ENCODE measurements at regions not wholly inside any gene's neighbourhood (a gene's known extent, or its start where the extent isn't known, plus 50 kb on each side); places are given as distances from the start of the nearest gene placed in this dataset.

DNA sequence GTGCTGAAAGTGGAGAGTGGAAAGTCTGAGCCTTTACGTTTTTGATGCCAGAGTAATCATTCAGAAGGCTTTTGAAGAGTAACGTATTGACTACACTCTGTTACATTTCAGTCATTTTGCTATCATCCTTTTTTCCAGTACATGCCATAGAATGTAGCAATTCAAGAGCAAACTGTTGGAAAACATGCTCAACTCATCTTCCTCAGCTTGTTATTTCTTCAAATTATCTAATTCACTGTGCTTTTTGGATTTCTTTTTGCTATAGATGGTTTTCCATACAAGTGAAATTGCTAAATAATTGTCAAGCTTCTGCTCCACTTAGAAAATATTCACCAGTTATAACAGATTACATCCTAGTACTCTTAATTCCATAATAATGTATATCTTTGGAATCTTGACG, 129.9 kb upstream of the CLEC14A start (continued):
- TF ChIP-seq, protein P1, sequence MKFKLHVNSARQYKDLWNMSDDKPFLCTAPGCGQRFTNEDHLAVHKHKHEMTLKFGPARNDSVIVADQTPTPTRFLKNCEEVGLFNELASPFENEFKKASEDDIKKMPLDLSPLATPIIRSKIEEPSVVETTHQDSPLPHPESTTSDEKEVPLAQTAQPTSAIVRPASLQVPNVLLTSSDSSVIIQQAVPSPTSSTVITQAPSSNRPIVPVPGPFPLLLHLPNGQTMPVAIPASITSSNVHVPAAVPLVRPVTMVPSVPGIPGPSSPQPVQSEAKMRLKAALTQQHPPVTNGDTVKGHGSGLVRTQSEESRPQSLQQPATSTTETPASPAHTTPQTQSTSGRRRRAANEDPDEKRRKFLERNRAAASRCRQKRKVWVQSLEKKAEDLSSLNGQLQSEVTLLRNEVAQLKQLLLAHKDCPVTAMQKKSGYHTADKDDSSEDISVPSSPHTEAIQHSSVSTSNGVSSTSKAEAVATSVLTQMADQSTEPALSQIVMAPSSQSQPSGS (IDR thresholded peaks at IDR 0.05; ENCODE audit: low read length), result no peak
- TF ChIP-seq POLR2A (IDR thresholded peaks at IDR 0.05; ENCODE audit: control extremely low read depth in 1 of 2, low read depth in 2 of 2, low read length in 2 of 2), result no peak
- no peak for TF ChIP-seq CHD2 (IDR thresholded peaks at IDR 0.05; ENCODE audit: low read length)

Data from H1 (cell line).